Calu3 (cell line): ENCODE measurements at regions not wholly inside any gene's neighbourhood (a gene's known extent, or its start where the extent isn't known, plus 50 kb on each side); places are given as distances from the start of the nearest gene placed in this dataset.

ENCODE experiments used
- BruUV-seq: library from RNA; stranded (reverse); fragments of 400-500 nt; replicated peaks from 2 replicates; lab custom pipeline; 2021; lab: Mats Ljungman, UMichigan
- CTCF ChIA-PET: fragments of 300-600 bp; sonication (Branson Sonifier 250); formaldehyde crosslinking; loops from one replicate; lab custom pipeline; 2022; ENCODE audit warnings: antibody characterized with exemption; lab: Charles Lee
- DNase-seq: peaks from one replicate; pipeline ENCODE4 v3.0.0; 2022
- H3K27ac Mint-ChIP-seq: one replicate; pipeline ENCODE4 v1.8.0; 2022; ENCODE audit warnings: mixed read lengths; ENCODE audit not compliant: unreplicated experiment
- H3K27me3 Mint-ChIP-seq: one replicate; pipeline ENCODE4 v1.8.0; 2022; ENCODE audit warnings: mixed read lengths; ENCODE audit not compliant: unreplicated experiment
- H3K36me3 Mint-ChIP-seq: one replicate; pipeline ENCODE4 v1.8.0; 2022; ENCODE audit warnings: mild to moderate bottlenecking, moderate library complexity, mixed read lengths; ENCODE audit not compliant: insufficient read depth, unreplicated experiment
- H3K4me1 Mint-ChIP-seq: one replicate; pipeline ENCODE4 v1.8.0; 2022; ENCODE audit warnings: mild to moderate bottlenecking, low read depth, mixed read lengths; ENCODE audit not compliant: unreplicated experiment
- H3K4me3 Mint-ChIP-seq: one replicate; pipeline ENCODE4 v1.8.0; 2022; ENCODE audit warnings: mild to moderate bottlenecking, low read depth, moderate library complexity, mixed read lengths; ENCODE audit not compliant: unreplicated experiment
- H3K9me3 Mint-ChIP-seq: one replicate; pipeline ENCODE4 v1.8.0; 2022; ENCODE audit warnings: low read depth, mixed read lengths; ENCODE audit not compliant: unreplicated experiment
- intact Hi-C: fragments of 100-400 bp; cut with micrococcal nuclease; formaldehyde crosslinking; loops from one replicate; pipeline ENCODE4 v1.10.0; 2022; ENCODE audit not compliant: unreplicated experiment
- TF ChIP-seq, protein P1 (sequence below): fragments of 200-600 bp; IDR thresholded peaks from one replicate; pipeline ENCODE4 v1.8.0; 2022; ENCODE audit warnings: antibody characterized with exemption; ENCODE audit not compliant: unreplicated experiment

GRCh38 chr6:92687278-92687677, 732.1 kb downstream of the EPHA7 start:
- no peak overlapping the region for H3K27ac Mint-ChIP-seq
- H3K36me3 Mint-ChIP-seq = no peaks in the 10 kb centered on the region
- CTCF ChIA-PET = no interaction called here
- TF ChIP-seq, protein P1, sequence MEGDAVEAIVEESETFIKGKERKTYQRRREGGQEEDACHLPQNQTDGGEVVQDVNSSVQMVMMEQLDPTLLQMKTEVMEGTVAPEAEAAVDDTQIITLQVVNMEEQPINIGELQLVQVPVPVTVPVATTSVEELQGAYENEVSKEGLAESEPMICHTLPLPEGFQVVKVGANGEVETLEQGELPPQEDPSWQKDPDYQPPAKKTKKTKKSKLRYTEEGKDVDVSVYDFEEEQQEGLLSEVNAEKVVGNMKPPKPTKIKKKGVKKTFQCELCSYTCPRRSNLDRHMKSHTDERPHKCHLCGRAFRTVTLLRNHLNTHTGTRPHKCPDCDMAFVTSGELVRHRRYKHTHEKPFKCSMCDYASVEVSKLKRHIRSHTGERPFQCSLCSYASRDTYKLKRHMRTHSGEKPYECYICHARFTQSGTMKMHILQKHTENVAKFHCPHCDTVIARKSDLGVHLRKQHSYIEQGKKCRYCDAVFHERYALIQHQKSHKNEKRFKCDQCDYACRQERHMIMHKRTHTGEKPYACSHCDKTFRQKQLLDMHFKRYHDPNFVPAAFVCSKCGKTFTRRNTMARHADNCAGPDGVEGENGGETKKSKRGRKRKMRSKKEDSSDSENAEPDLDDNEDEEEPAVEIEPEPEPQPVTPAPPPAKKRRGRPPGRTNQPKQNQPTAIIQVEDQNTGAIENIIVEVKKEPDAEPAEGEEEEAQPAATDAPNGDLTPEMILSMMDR = no peak
- no TSS peak for BruUV-seq
- peaks cover 12% of the 10 kb centered on the region for H3K9me3 Mint-ChIP-seq
- no peak overlapping the region for H3K4me3 Mint-ChIP-seq
- intact Hi-C loops = no loop called here
- DNase-seq = no peak
- H3K4me1 Mint-ChIP-seq = no peaks in the 10 kb centered on the region
- no peaks in the 10 kb centered on the region for H3K27me3 Mint-ChIP-seq

GRCh38 chr6:92684386-92684785, 735.0 kb downstream of the EPHA7 start:
- H3K9me3 Mint-ChIP-seq = peaks cover 7% of the 10 kb centered on the region
- intact Hi-C loops = no loop called here
- TF ChIP-seq, protein P1 = no peak
- H3K27me3 Mint-ChIP-seq = no peaks in the 10 kb centered on the region
- DNase-seq = no peak
- CTCF ChIA-PET = no interaction called here
- H3K4me1 Mint-ChIP-seq = no peaks in the 10 kb centered on the region
- H3K4me3 Mint-ChIP-seq = no peak overlapping the region
- no peaks in the 10 kb centered on the region for H3K36me3 Mint-ChIP-seq
- BruUV-seq = no TSS peak
- no peak overlapping the region for H3K27ac Mint-ChIP-seq

- H3K4me1 Mint-ChIP-seq = no peaks in the 10 kb centered on the region
- H3K27ac Mint-ChIP-seq = no peak overlapping the region
- no peak for DNase-seq
- H3K27me3 Mint-ChIP-seq = no peaks in the 10 kb centered on the region
- no TSS peak for BruUV-seq
- TF ChIP-seq, protein P1 = no peak
- H3K4me3 Mint-ChIP-seq = no peak overlapping the region
- H3K9me3 Mint-ChIP-seq = peaks cover 7% of the 10 kb centered on the region
- CTCF ChIA-PET = no interaction called here
- no peaks in the 10 kb centered on the region for H3K36me3 Mint-ChIP-seq
- intact Hi-C loops = no loop called here
Measured at GRCh38 chr6:92683748-92684147, 735.6 kb downstream of the EPHA7 start.

DNA sequence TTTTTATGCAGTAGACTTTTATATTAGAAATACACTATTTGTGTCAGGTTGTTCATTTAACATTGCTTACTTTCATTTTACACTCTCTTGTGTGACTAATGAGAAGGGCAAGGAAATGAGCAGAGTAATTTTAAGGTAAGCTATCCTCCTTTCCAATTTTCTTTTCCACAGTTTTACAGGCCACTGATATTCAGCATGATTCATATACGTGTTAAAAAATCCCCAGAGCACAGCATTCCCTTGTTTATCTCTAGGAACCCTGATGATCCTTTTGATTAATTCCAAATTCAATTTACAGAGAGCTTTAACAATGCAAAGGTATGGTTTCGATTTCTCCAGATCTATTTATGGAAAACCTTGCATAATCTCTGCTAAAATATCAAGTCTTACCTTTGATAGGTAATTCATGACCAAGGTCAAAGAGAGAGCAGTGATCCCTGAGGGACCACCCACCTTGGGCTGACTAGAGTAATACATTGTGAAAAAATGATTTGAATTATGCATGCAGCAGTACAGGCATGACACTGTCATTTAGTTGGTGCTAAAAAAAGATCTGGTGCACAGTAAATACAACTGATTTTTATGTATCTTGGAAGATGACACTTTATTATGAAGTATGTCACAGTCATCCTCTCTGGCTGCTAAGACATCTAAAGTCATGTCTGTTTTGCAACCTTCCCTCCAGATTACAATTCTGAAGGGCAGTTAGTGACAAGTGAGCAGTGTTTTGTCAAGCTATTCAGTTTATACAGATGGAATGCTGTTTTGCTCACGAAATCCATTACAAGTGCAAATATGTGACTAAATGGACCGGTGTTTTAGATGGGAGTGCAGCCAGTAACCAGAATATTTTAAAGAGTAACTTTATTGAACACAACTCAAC, 736.6 kb downstream of the EPHA7 start:
- BruUV-seq = no TSS peak
- Mint-ChIP-seq H3K4me3 (no peak overlapping the region), H3K36me3 (no peaks in the 10 kb centered on the region), H3K27ac (no peak overlapping the region), H3K9me3 (peaks cover 5% of the 10 kb centered on the region), H3K27me3 (no peaks in the 10 kb centered on the region), H3K4me1 (no peaks in the 10 kb centered on the region)
- TF ChIP-seq, protein P1 = no peak
- CTCF ChIA-PET = no interaction called here
- intact Hi-C loops = no loop called here
- DNase-seq = no peak
